HEK293 (cell line): ENCODE measurements at regions not wholly inside any gene's neighbourhood (a gene's known extent, or its start where the extent isn't known, plus 50 kb on each side); places are given as distances from the start of the nearest gene placed in this dataset.

ENCODE experiments used
- CTCF ChIP-seq: fragments of 450-650 bp; formaldehyde crosslinking; IDR thresholded peaks from 2 replicates; pipeline ENCODE4 v1.5.1; 2016; ENCODE audit warnings: missing biosample characterization, missing genetic modification characterization
- EGR2 ChIP-seq: fragments of 450-650 bp; formaldehyde crosslinking; IDR thresholded peaks from 2 replicates; pipeline ENCODE4 v1.5.1; 2016; ENCODE audit warnings: low read depth, missing biosample characterization, missing genetic modification characterization
- MEIS1 ChIP-seq: sonication (generic); formaldehyde crosslinking; IDR thresholded peaks from 2 replicates; pipeline ENCODE4 v1.8.1; 2022; ENCODE audit warnings: missing genetic modification reagents, mild to moderate bottlenecking, borderline replicate concordance
- ZNF112 ChIP-seq: fragments of 450-650 bp; formaldehyde crosslinking; IDR thresholded peaks from 2 replicates; pipeline ENCODE4 v1.5.0; 2017; ENCODE audit warnings: missing biosample characterization, missing genetic modification characterization
- ZNF239 ChIP-seq: fragments of 450-650 bp; formaldehyde crosslinking; IDR thresholded peaks from 2 replicates; pipeline ENCODE4 v1.5.1; 2016; ENCODE audit warnings: missing biosample characterization, missing genetic modification characterization

GRCh38 chr4:27315625-27316024, 455.0 kb downstream of the STIM2 start:
- no peak for TF ChIP-seq CTCF (tag by site-specific recombination)
- TF ChIP-seq EGR2 (tag by site-specific recombination) = no peak
- TF ChIP-seq MEIS1 (CRISPR knock-in tag) = no peak
- TF ChIP-seq ZNF239 = no peak
- TF ChIP-seq ZNF112 (tag by site-specific recombination) = no peak
